ENCODE measurements at regions not wholly inside any gene's neighbourhood (a gene's known extent, or its start where the extent isn't known, plus 50 kb on each side); places are given as distances from the start of the nearest gene placed in this dataset.

DNA sequence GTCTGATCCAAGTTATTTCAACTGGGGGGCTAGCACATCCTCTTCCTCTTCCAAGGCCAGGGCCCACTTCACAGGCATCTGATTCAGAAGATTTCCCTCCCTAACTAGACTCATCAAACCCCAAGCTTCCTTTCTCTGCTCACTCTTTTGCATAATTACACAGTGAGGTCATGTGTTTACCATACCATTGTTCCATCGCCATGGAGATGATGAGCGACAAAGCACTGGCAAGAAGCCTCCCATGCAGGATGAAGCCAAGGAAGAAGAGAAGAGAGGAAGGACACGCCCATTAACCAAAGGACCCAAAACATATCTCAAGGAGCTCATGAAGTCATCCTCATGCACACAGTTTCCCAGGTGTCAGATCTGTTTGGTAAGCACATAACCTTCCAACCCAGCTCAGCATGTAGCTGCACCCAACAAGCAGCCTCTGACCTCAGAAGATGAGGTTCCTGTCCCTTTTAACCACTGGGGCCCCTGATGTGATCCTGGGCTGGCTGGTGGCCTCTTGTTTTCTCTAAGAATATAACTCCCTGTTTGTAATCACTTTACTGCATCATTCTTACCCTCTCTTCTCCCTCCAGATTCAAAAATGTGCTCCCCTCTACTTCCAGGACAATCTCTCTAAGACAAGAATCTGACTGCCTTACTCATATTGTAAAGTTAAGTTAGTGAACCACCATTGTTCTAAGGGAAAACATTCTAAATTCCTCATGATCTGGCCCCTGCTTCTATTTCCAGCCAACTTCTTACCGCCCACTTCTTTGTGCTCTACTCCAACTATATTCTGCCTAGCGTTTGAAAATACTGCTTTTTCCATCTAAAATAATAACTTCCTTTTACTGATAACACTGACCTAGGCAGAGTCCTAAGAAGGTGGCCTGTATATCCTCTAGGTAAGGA, 190.1 kb downstream of the TTC32 start:
- DNase-seq: peak; percentile 98

GRCh38 chr2:19710230-19710629, 191.6 kb downstream of the TTC32 start:
- no peak for DNase-seq

DNA sequence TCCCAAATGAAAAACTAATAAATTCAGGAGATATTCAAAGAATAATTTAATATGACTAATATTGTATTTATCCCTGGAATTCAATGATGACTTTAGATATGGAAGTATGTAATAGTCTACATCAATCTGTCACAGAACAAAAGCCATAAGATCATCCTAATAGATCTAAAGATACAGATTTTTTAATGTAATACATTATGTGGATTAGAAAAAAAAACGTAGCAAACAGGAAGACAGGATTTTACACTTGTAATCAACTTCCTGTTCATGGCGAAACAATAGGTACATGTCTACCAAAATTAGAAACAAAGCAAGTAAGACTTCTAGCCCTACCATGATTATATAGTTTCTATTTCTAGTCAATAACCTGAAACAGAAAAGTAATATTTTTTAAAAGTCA, 192.2 kb downstream of the TTC32 start:
- no peak for DNase-seq

DNA sequence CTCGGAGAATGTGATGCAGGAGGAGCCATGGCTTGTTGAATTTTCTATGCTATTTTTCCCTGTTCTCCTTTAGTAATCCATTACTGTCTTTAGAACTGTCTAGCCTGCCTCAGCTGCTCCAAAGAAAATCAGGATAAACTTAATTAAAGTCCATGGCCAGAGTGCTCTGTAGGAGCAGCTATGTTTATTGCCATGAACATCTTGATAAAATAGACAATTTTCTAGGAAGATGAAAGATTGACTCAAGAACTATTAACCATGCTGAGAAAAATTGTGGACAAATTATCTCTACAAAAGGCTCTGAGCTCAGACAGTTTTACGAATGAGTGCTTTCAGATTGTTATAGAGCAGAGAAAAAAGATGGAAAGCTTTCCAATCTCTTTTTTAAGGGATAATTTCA, 193.0 kb downstream of the TTC32 start:
- DNase-seq: no peak

GRCh38 chr2:19706332-19706731, 195.5 kb downstream of the TTC32 start:
- no peak for DNase-seq

GRCh38 chr2:19702267-19702666, 199.5 kb downstream of the TTC32 start:
- no peak for DNase-seq

GRCh38 chr2:19700861-19701585, 200.8 kb downstream of the TTC32 start:
- no peak for DNase-seq

- DNase-seq: no peak
These were observed 204.7 kb downstream of the TTC32 start for GRCh38 chr2:19697131-19697530.

DNA sequence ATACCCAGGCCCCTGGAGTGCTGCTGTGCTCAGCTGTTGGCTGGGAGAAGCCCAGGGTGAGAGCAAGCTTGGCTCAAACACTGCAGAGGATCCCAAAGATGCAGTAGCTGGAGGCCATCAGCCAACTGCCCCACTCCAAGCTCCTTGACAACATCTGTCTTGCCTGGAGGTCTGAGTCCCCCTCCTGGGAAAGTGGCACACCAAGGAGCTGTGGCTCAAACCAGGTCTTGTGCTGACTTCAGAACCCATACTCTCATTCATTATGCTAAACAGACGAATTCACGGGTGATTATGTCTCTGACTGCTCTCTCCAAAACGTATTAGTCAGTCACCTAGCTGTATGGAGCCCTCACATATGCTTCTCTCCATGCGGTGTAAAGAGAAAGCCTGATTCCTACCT, 206.1 kb downstream of the TTC32 start:
- DNase-seq: no peak

DNA sequence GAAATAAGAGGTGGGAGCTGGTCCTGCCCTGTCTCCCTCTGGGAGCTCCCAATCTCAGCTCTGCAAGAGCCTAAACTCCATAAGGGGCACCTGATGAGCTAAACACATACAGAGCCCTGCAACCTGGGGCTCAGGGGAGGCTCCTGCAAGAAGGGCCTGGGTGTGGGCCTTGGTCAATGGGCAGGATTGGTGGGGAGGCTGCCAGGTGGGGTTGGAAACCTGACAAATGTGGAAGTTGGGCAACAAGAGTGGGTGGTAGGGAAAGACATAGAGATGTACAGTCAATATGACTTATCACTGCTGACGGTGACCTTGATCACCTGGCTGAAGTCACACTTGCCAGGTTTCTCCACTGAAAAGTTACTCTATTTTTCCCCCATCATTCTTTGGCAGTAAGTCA, 209.9 kb downstream of the TTC32 start:
- no peak for DNase-seq

- no peak for DNase-seq
These were observed 211.4 kb downstream of the TTC32 start for GRCh38 chr2:19690429-19690828.

DNA sequence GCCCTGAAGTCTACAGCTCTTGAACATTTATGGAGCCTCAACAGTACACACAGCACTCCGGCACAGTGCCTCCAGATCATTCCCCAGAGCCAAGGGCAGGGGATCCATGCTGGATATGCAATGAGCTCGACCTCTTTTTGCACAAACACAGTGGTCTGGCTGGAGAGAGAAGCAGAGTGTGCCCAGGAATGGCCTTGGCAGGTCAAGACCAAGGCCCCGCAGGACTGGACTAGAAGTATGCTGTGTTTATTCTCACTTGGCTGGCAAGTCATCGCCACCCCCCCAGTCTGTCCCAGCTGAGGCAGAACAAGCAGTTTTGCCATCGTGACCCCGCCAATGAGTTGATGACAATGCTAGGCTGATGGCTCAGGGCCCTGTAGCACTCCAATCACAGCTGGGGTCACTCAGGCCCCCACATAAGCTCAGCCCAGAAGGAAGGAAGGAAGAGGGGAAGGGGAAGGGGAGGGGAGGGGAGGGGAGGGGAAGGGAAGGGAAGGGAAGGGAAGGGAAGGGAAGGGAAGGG, 212.1 kb downstream of the TTC32 start:
- no peak for DNase-seq

DNA sequence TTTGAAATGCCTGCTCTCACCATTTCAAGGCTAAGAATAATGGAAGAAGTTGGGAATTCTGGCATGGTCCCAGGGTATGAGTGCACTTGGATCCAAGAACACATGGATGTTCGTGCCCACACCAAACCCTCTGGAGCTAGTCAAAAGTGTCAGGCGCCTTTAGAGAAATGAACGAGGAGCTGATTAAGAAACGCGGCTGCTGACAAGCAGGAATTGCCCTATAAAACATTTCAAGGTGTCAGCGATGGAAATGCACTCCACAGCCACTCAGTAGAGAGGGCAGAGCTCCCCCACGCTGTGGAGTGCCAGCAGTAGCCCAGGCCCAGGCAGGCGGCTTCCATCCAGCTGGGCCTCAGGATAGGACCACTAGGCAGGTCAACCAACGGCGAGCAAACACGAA, 213.7 kb downstream of the TTC32 start:
- no peak for DNase-seq

- DNase-seq: no peak
These were observed 214.6 kb downstream of the TTC32 start for GRCh38 chr2:19687017-19687659.

GRCh38 chr2:19686439-19686838, 215.3 kb downstream of the TTC32 start:
- no peak for DNase-seq

DNA sequence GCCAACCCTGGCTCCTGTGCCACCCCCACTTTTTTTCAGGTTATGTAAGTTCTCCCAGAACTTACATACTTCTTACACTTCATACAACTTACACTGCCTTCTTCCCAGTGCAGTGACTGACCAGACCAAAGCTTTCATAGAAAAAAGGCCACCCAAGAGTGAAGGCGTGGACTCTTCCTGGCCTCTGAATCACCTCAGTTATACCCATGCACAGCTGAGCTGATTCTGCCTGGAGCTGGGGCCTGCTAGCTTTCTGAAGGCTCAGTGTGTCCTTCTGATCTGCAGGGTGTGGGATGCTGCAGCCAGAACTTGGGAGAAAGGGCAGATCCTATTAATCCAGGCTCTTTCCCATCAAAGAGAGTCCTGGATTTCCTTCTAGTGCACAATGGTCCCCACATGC, 216.1 kb downstream of the TTC32 start:
- DNase-seq: no peak

- DNase-seq: no peak
These were observed 217.3 kb downstream of the TTC32 start for GRCh38 chr2:19684516-19684915.

DNA sequence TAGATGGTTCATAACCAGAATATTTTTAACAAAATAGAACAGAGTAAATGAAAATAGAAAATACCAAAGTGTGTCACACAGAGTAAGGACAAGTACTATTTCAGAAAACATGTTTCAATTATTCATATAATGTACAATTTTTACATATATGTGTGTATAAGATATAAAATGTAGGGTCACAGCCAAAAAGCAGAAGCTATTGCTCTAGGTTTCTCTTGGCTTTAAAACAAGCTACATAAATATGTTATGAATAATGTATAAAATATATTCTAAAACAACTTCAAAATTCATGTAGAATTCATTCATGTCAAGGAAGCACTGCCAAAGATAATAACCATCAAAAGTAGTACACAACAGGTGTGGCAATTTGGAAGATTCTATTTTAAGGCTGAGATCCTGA, 218.2 kb downstream of the TTC32 start:
- DNase-seq: no peak

- peak; percentile 18 for DNase-seq
These were observed 219.3 kb downstream of the TTC32 start for GRCh38 chr2:19682493-19682892.

DNA sequence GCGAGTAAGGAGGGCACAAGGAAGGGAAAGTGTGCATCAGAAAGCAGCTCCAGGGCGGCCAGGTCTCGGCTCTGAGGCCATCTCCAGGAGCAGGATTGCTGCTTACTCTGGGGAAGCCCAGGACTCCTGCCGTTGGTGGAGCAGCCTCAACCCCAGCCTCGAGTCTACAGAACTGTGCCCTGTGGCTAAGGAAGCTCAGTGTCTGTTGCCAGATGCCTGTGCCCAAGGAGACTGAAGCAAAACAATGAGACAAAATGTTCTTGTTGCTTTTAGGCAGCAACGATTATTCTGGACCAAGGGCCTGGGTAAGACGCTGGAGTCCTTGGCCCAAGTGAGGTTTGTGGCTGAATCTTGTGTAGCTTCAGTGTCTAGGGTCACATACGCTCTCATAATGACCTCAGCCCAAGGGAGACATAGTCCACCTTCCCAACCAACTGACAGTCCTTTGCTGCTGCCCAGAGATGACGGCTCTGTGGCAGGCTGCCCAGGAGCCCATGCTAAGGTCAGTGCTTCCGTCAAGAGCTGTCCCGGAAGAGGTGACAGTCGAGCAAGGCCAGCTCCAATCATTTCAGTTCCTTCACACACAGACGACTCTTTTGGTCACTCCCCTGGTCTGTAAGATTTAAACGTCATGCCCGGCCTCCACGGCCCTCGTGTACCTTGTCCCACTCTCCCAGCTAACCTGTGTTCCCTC, 223.8 kb downstream of the TTC32 start:
- DNase-seq: no peak

DNA sequence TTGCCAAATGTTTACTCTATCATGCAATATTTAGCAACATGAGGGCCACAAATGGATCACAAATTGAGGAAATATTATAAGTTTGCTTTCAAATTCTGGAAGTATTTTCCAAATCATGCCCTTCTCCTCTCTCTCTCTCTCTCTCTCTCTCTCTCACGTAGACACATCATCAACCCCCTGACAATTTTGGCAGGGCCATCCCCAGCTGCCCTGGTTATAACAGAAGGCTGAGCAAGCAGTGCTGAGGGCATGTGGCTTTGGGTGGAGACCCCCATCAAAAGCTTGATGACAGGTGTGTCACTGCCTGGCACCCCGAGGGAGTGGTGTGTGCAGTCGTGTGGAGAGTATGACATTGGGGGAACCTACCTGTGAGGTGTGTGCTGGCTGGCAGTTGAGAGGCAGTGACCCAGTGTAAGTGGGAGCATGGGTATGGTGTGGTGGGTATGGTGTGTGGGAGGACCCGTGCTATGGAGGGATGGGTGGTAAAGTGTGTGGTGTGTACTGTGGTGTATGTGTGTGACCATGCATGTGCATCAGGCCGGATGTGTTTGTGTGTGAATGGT, 224.5 kb downstream of the TTC32 start:
- DNase-seq: no peak

DNA sequence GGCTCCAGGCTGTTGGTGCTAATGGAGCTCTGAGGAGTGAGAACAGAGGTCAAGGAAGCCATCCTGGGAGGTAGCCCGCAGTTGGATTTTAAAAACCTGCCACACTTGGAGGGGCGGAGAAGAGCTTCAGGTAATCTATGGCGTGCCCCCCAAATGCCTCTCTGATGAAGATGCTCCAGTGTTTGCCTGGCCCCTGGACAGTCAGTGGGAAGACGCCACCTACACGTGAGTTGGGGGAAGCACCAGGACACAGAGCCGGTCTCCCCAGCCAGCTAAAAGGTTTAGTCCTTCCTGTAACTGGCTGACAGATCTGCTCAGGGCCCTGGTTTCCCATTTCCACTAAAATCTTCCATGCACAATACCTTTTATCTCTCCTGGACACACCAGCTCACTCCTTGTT, 225.0 kb downstream of the TTC32 start:
- DNase-seq: no peak
